ENCODE measurements at regions not wholly inside any gene's neighbourhood (a gene's known extent, or its start where the extent isn't known, plus 50 kb on each side); places are given as distances from the start of the nearest gene placed in this dataset.

DNA sequence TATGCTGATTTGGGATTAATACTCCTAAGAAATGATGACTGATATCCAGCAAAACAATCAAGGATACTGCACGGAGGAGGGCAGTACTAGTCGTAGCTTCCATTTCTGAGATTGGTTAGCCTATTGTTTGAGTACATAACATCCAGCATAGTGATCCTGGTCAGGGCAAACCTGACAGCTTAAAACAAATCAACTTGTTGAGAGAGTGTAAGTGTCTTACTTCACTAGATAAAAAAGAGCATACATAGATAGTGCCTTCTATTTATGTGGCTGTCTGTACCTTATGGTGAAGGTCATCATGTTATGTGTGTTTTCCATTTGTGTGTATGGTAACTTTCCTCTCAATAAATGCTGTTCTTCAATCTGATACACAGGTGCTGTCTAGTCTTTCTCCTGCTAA is 228.4 kb downstream of the PTGER3 start:
- H2BK120ac ChIP-seq (ENCODE audit: low read depth, low read length), result no peak overlapping the region
- no peak overlapping the region for H4K5ac ChIP-seq (ENCODE audit: low read length)
- no peak overlapping the region for H3K9ac ChIP-seq (ENCODE audit: low read length)
- no peak overlapping the region for H3K4me2 ChIP-seq (ENCODE audit: low read length)
- WGBS (ENCODE audit: extremely low coverage, insufficient coverage, low lambda C conversion rate), result no CpG with 5 or more reads among the region's 2 CpGs
- no peak for DNase-seq
- H2AK5ac ChIP-seq (ENCODE audit: low read length), result no peak overlapping the region
- no peak overlapping the region for H3K4ac ChIP-seq (ENCODE audit: low read depth, low read length)
- H3K79me1 ChIP-seq (ENCODE audit: low read length), result no peaks in the 10 kb centered on the region
- H2BK5ac ChIP-seq (ENCODE audit: low read length), result no peak overlapping the region
- H4K8ac ChIP-seq (ENCODE audit: low read depth, low read length), result no peak overlapping the region
- H3K56ac ChIP-seq (ENCODE audit: low read length), result no peak overlapping the region
- H3K23ac ChIP-seq (ENCODE audit: low read length), result no peak overlapping the region
- no peak overlapping the region for H3K27ac ChIP-seq (ENCODE audit: low read depth, low read length)
- no peaks in the 10 kb centered on the region for H3K79me2 ChIP-seq (ENCODE audit: control insufficient read depth, insufficient read depth, low read length)
- no peaks in the 10 kb centered on the region for H3K27me3 ChIP-seq (ENCODE audit: insufficient read depth, low read length, poor library complexity)
- H3K4me1 ChIP-seq (ENCODE audit: control insufficient read depth, low read depth, low read length), result no peaks in the 10 kb centered on the region
- H3K36me3 ChIP-seq (ENCODE audit: control insufficient read depth, insufficient read depth, low read length), result no peaks in the 10 kb centered on the region
- H3K18ac ChIP-seq (ENCODE audit: low read length), result no peak overlapping the region
- no peak overlapping the region for H3K4me3 ChIP-seq (ENCODE audit: low read length)
- no peak overlapping the region for H2BK15ac ChIP-seq (replicated peaks; ENCODE audit: low read depth)

DNA sequence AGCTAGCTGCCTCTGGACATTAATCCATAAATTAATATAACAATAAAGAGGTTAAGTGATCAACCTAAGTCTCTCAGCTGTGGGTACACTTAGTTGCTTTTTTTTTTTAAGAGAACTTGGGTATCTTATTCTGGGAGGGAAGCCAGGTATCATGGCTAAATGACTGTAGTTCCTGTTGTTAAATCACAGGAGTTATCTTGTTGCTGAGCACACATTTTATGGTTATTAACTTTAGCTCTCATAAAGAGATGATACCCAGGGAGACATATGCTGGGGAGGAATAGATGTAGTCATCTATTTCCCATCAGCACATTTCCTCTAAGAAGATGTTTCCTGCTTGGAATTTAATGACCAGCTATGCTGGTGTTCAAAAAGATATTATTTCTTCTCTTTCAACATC is 227.8 kb downstream of the PTGER3 start:
- Histone ChIP-seq H3K27me3 (ENCODE audit: insufficient read depth, low read length, poor library complexity) (no peaks in the 10 kb centered on the region), H3K23ac (ENCODE audit: low read length) (no peak overlapping the region), H3K27ac (ENCODE audit: low read depth, low read length) (no peak overlapping the region), H2BK120ac (ENCODE audit: low read depth, low read length) (no peak overlapping the region), H3K18ac (ENCODE audit: low read length) (no peak overlapping the region), H3K36me3 (ENCODE audit: control insufficient read depth, insufficient read depth, low read length) (no peaks in the 10 kb centered on the region), H3K4me1 (ENCODE audit: control insufficient read depth, low read depth, low read length) (no peaks in the 10 kb centered on the region), H2BK15ac (replicated peaks; ENCODE audit: low read depth) (no peak overlapping the region), H4K8ac (ENCODE audit: low read depth, low read length) (no peak overlapping the region), H3K9ac (ENCODE audit: low read length) (no peak overlapping the region), H3K79me1 (ENCODE audit: low read length) (no peaks in the 10 kb centered on the region), H3K4ac (ENCODE audit: low read depth, low read length) (no peak overlapping the region), H2AK5ac (ENCODE audit: low read length) (no peak overlapping the region), H3K56ac (ENCODE audit: low read length) (no peak overlapping the region), H3K4me3 (ENCODE audit: low read length) (no peak overlapping the region), H3K4me2 (ENCODE audit: low read length) (no peak overlapping the region), H4K5ac (ENCODE audit: low read length) (no peak overlapping the region), H2BK5ac (ENCODE audit: low read length) (no peak overlapping the region), H3K79me2 (ENCODE audit: control insufficient read depth, insufficient read depth, low read length) (no peaks in the 10 kb centered on the region)
- DNase-seq, result no peak

DNA sequence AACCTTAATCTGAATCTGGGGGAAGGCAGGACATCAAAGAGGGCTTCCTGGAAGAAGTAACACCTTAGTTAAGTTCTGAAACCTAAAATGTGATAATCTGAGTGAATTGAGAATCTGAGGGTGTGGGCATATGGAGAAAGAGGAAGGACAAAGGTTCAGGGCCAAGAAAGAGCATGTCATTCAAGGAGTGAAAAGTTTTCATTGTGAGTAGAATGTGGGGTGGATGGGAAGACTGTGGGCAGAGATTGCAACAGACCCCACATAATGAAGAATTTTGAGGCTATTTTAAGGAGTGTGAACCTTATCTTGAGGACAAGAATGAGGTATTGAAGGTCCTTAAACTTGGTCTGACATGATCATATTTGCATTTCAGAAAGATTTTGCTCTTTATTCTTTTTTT is 227.2 kb downstream of the PTGER3 start:
- Histone ChIP-seq H3K18ac (ENCODE audit: low read length) (no peak overlapping the region), H3K4me3 (ENCODE audit: low read length) (no peak overlapping the region), H3K23ac (ENCODE audit: low read length) (no peak overlapping the region), H3K27ac (ENCODE audit: low read depth, low read length) (no peak overlapping the region), H3K9ac (ENCODE audit: low read length) (no peak overlapping the region), H3K4me2 (ENCODE audit: low read length) (no peak overlapping the region), H2BK5ac (ENCODE audit: low read length) (no peak overlapping the region), H2AK5ac (ENCODE audit: low read length) (no peak overlapping the region), H3K27me3 (ENCODE audit: insufficient read depth, low read length, poor library complexity) (no peaks in the 10 kb centered on the region), H4K5ac (ENCODE audit: low read length) (no peak overlapping the region), H3K4me1 (ENCODE audit: control insufficient read depth, low read depth, low read length) (no peaks in the 10 kb centered on the region), H3K36me3 (ENCODE audit: control insufficient read depth, insufficient read depth, low read length) (no peaks in the 10 kb centered on the region), H4K8ac (ENCODE audit: low read depth, low read length) (no peak overlapping the region), H2BK15ac (replicated peaks; ENCODE audit: low read depth) (no peak overlapping the region), H3K4ac (ENCODE audit: low read depth, low read length) (no peak overlapping the region), H2BK120ac (ENCODE audit: low read depth, low read length) (no peak overlapping the region), H3K56ac (ENCODE audit: low read length) (no peak overlapping the region), H3K79me2 (ENCODE audit: control insufficient read depth, insufficient read depth, low read length) (no peaks in the 10 kb centered on the region), H3K79me1 (ENCODE audit: low read length) (no peaks in the 10 kb centered on the region)
- no peak for DNase-seq

DNA sequence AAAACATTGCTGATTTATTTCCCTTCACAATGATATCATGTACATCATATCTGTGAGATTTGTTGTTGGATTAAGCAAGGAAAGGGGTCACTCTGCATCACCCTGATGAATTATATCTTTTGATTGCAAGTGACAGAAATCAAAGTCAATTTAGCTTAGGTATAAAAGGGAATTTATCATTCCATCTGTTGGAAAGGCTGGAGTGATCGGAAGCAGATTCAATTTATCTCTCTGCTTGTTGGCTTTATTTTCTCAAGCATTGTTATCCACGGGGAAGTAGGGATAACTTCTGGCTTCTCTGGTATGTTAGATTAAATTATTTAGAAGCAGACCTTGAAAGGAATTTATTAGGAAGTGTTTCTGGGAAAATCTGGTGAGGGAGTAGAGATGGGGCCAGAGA is 226.6 kb downstream of the PTGER3 start:
- H2BK5ac ChIP-seq (ENCODE audit: low read length), result no peak overlapping the region
- H3K9ac ChIP-seq (ENCODE audit: low read length), result no peak overlapping the region
- H3K79me1 ChIP-seq (ENCODE audit: low read length), result no peaks in the 10 kb centered on the region
- no peak overlapping the region for H4K8ac ChIP-seq (ENCODE audit: low read depth, low read length)
- no peak for DNase-seq
- no peak overlapping the region for H2AK5ac ChIP-seq (ENCODE audit: low read length)
- no peaks in the 10 kb centered on the region for H3K27me3 ChIP-seq (ENCODE audit: insufficient read depth, low read length, poor library complexity)
- H3K18ac ChIP-seq (ENCODE audit: low read length), result no peak overlapping the region
- H2BK15ac ChIP-seq (replicated peaks; ENCODE audit: low read depth), result no peak overlapping the region
- no peak overlapping the region for H3K56ac ChIP-seq (ENCODE audit: low read length)
- H4K5ac ChIP-seq (ENCODE audit: low read length), result no peak overlapping the region
- H3K27ac ChIP-seq (ENCODE audit: low read depth, low read length), result no peak overlapping the region
- no peak overlapping the region for H3K4ac ChIP-seq (ENCODE audit: low read depth, low read length)
- no peaks in the 10 kb centered on the region for H3K36me3 ChIP-seq (ENCODE audit: control insufficient read depth, insufficient read depth, low read length)
- H3K4me1 ChIP-seq (ENCODE audit: control insufficient read depth, low read depth, low read length), result no peaks in the 10 kb centered on the region
- H3K23ac ChIP-seq (ENCODE audit: low read length), result no peak overlapping the region
- H3K4me3 ChIP-seq (ENCODE audit: low read length), result no peak overlapping the region
- H3K4me2 ChIP-seq (ENCODE audit: low read length), result no peak overlapping the region
- no CpG with 5 or more reads among the region's 2 CpGs for WGBS (ENCODE audit: extremely low coverage, insufficient coverage, low lambda C conversion rate)
- H3K79me2 ChIP-seq (ENCODE audit: control insufficient read depth, insufficient read depth, low read length), result no peaks in the 10 kb centered on the region
- H2BK120ac ChIP-seq (ENCODE audit: low read depth, low read length), result no peak overlapping the region

DNA sequence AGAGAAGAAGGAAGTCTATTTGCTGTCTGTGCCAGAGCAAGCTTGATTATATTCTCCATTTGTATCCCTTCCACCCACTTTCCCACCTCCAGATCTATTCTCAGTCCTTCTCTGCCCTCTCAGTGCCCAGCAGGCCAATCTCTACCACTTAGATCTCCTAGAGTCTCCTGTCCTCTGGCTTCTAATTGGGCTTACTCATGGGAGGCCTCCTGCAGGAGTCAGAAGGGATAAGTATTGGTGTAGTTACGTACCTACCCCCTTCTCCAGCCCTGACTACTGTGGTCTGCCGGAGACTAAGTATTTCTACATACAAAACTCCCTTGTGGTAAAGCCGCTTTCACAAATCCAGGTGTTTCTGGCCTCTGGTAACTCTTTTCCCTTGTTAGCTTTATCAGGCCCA is 221.2 kb downstream of the PTGER3 start:
- Histone ChIP-seq H3K27ac (ENCODE audit: low read depth, low read length) (no peak overlapping the region), H4K8ac (ENCODE audit: low read depth, low read length) (no peak overlapping the region), H3K4me1 (ENCODE audit: control insufficient read depth, low read depth, low read length) (no peaks in the 10 kb centered on the region), H3K4me2 (ENCODE audit: low read length) (no peak overlapping the region), H3K18ac (ENCODE audit: low read length) (no peak overlapping the region), H3K36me3 (ENCODE audit: control insufficient read depth, insufficient read depth, low read length) (no peaks in the 10 kb centered on the region), H3K23ac (ENCODE audit: low read length) (no peak overlapping the region), H3K79me2 (ENCODE audit: control insufficient read depth, insufficient read depth, low read length) (no peaks in the 10 kb centered on the region), H3K56ac (ENCODE audit: low read length) (no peak overlapping the region), H3K27me3 (ENCODE audit: insufficient read depth, low read length, poor library complexity) (no peaks in the 10 kb centered on the region), H4K5ac (ENCODE audit: low read length) (no peak overlapping the region), H3K79me1 (ENCODE audit: low read length) (no peaks in the 10 kb centered on the region), H3K4me3 (ENCODE audit: low read length) (no peak overlapping the region), H2BK15ac (replicated peaks; ENCODE audit: low read depth) (no peak overlapping the region), H2BK5ac (ENCODE audit: low read length) (no peak overlapping the region), H2BK120ac (ENCODE audit: low read depth, low read length) (no peak overlapping the region), H3K4ac (ENCODE audit: low read depth, low read length) (no peak overlapping the region), H2AK5ac (ENCODE audit: low read length) (no peak overlapping the region), H3K9ac (ENCODE audit: low read length) (no peak overlapping the region)
- WGBS (ENCODE audit: extremely low coverage, insufficient coverage, low lambda C conversion rate), result no CpG with 5 or more reads among the region's 3 CpGs
- DNase-seq, result no peak

DNA sequence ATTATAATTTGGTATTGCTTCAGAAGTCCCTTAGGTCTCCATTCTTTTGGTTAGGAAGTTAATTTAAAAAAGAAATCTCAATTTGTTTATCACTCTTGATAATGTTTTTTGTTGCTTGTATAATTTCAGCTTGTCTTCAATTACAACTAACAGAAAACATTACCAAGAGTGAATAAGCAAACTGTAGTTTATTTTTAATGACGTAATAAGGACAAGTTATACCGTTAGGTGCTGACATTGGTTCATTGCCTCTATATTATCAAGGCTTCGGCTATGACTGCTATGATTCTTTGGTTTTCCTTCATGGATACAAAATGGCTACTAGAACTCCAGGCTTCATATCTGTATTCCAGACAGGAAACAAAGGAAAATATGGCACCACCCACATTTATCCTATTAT is 220.6 kb downstream of the PTGER3 start:
- no peak overlapping the region for H2BK15ac ChIP-seq (replicated peaks; ENCODE audit: low read depth)
- H2BK5ac ChIP-seq (ENCODE audit: low read length), result no peak overlapping the region
- H3K4me3 ChIP-seq (ENCODE audit: low read length), result no peak overlapping the region
- H3K79me2 ChIP-seq (ENCODE audit: control insufficient read depth, insufficient read depth, low read length), result no peaks in the 10 kb centered on the region
- no peak overlapping the region for H3K18ac ChIP-seq (ENCODE audit: low read length)
- no peak overlapping the region for H2AK5ac ChIP-seq (ENCODE audit: low read length)
- no peak overlapping the region for H2BK120ac ChIP-seq (ENCODE audit: low read depth, low read length)
- H3K56ac ChIP-seq (ENCODE audit: low read length), result no peak overlapping the region
- no peaks in the 10 kb centered on the region for H3K27me3 ChIP-seq (ENCODE audit: insufficient read depth, low read length, poor library complexity)
- H4K5ac ChIP-seq (ENCODE audit: low read length), result no peak overlapping the region
- H3K36me3 ChIP-seq (ENCODE audit: control insufficient read depth, insufficient read depth, low read length), result no peaks in the 10 kb centered on the region
- H3K27ac ChIP-seq (ENCODE audit: low read depth, low read length), result no peak overlapping the region
- WGBS (ENCODE audit: extremely low coverage, insufficient coverage, low lambda C conversion rate), result no CpG with 5 or more reads among the region's 3 CpGs
- no peak overlapping the region for H4K8ac ChIP-seq (ENCODE audit: low read depth, low read length)
- H3K4me2 ChIP-seq (ENCODE audit: low read length), result no peak overlapping the region
- no peaks in the 10 kb centered on the region for H3K79me1 ChIP-seq (ENCODE audit: low read length)
- no peaks in the 10 kb centered on the region for H3K4me1 ChIP-seq (ENCODE audit: control insufficient read depth, low read depth, low read length)
- DNase-seq, result no peak
- no peak overlapping the region for H3K23ac ChIP-seq (ENCODE audit: low read length)
- H3K9ac ChIP-seq (ENCODE audit: low read length), result no peak overlapping the region
- H3K4ac ChIP-seq (ENCODE audit: low read depth, low read length), result no peak overlapping the region
